GM19468 (cell line): ENCODE measurements at regions not wholly inside any gene's neighbourhood (a gene's known extent, or its start where the extent isn't known, plus 50 kb on each side); places are given as distances from the start of the nearest gene placed in this dataset.

Source experiments
- ATAC-seq: cut with Tn5 transposase; IDR thresholded peaks from one replicate; pipeline ENCODE4 v1.9.1; 2021; ENCODE audit warnings: mild to moderate bottlenecking, moderate library complexity, moderate number of reproducible peaks; ENCODE audit not compliant: unreplicated experiment; ENCODE audit errors: extremely low read depth

GRCh38 chr4:31086756-31087330, 366.7 kb downstream of the PCDH7 start:
- no peak for ATAC-seq

- ATAC-seq, result no peak
Measured at GRCh38 chr4:31088600-31089230, 368.5 kb downstream of the PCDH7 start.

GRCh38 chr4:31089815-31090214, 369.6 kb downstream of the PCDH7 start:
- no peak for ATAC-seq

GRCh38 chr4:31094474-31094873, 374.3 kb downstream of the PCDH7 start:
- ATAC-seq, result no peak

- ATAC-seq, result no peak
Measured at GRCh38 chr4:31097999-31098398, 377.8 kb downstream of the PCDH7 start.

- ATAC-seq, result no peak
Measured at GRCh38 chr4:31100536-31100935, 380.4 kb downstream of the PCDH7 start.

GRCh38 chr4:31104043-31104442, 383.9 kb downstream of the PCDH7 start:
- no peak for ATAC-seq

GRCh38 chr4:31104577-31104976, 384.4 kb downstream of the PCDH7 start:
- ATAC-seq, result no peak

GRCh38 chr4:31106419-31106818, 386.2 kb downstream of the PCDH7 start:
- no peak for ATAC-seq

GRCh38 chr4:31107362-31107761, 387.2 kb downstream of the PCDH7 start:
- ATAC-seq, result no peak

GRCh38 chr4:31108762-31109161, 388.6 kb downstream of the PCDH7 start:
- no peak for ATAC-seq

GRCh38 chr4:31111790-31112189, 391.6 kb downstream of the PCDH7 start:
- ATAC-seq, result no peak

GRCh38 chr4:31114816-31115215, 394.6 kb downstream of the PCDH7 start:
- ATAC-seq, result no peak

- no peak for ATAC-seq
Measured at GRCh38 chr4:31124008-31124585, 403.9 kb downstream of the PCDH7 start.

- ATAC-seq, result no peak
Measured at GRCh38 chr4:31125061-31125460, 404.9 kb downstream of the PCDH7 start.

- no peak for ATAC-seq
Measured at GRCh38 chr4:31125496-31125895, 405.3 kb downstream of the PCDH7 start.

- ATAC-seq, result no peak
Measured at GRCh38 chr4:31126881-31127398, 406.8 kb downstream of the PCDH7 start.

GRCh38 chr4:31130930-31131329, 410.8 kb downstream of the PCDH7 start:
- no peak for ATAC-seq

GRCh38 chr4:31134720-31135119, 414.6 kb downstream of the PCDH7 start:
- no peak for ATAC-seq

- ATAC-seq, result no peak
Measured at GRCh38 chr4:31139767-31140166, 419.6 kb downstream of the PCDH7 start.

- ATAC-seq, result no peak
Measured at GRCh38 chr4:31141095-31141831, 421.1 kb downstream of the PCDH7 start.
